PC-3 (cell line): ENCODE measurements at regions not wholly inside any gene's neighbourhood (a gene's known extent, or its start where the extent isn't known, plus 50 kb on each side); places are given as distances from the start of the nearest gene placed in this dataset.

Experiments
- EZH2 ChIP-seq: fragments of 300-600 bp; sonication (generic); IDR thresholded peaks from one replicate; pipeline ENCODE4 v1.6.1; 2017; ENCODE audit warnings: antibody characterized with exemption, mild to moderate bottlenecking, low read length; ENCODE audit not compliant: unreplicated experiment
- TF ChIP-seq, protein P1 (sequence below): fragments of 300-600 bp; sonication (generic); conservative IDR thresholded peaks from 2 replicates; pipeline ENCODE4 v1.5.1; 2017; ENCODE audit warnings: antibody characterized with exemption, low read depth, mild to moderate bottlenecking, low read length

DNA sequence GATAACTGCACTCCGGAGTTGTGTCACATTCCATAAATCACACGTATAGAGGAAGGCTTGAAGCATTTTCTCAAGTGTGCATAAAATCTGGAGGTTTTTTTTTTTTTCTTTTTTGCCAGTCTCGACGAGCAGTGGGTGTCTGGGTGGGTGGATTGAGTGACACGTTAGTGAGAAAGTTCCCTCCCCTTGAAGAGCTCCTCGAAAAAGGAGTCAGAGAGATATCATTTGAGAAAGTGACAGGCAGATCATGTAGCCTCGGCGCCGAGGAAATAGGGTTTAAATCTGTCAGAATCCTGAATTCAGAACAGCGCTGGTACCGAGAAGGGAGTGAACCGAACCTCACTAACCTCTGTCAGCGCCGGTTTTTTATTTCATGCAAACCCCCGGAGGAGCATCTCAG is 269.5 kb upstream of the ARID1B start:
- TF ChIP-seq, protein P1, sequence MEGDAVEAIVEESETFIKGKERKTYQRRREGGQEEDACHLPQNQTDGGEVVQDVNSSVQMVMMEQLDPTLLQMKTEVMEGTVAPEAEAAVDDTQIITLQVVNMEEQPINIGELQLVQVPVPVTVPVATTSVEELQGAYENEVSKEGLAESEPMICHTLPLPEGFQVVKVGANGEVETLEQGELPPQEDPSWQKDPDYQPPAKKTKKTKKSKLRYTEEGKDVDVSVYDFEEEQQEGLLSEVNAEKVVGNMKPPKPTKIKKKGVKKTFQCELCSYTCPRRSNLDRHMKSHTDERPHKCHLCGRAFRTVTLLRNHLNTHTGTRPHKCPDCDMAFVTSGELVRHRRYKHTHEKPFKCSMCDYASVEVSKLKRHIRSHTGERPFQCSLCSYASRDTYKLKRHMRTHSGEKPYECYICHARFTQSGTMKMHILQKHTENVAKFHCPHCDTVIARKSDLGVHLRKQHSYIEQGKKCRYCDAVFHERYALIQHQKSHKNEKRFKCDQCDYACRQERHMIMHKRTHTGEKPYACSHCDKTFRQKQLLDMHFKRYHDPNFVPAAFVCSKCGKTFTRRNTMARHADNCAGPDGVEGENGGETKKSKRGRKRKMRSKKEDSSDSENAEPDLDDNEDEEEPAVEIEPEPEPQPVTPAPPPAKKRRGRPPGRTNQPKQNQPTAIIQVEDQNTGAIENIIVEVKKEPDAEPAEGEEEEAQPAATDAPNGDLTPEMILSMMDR = no peak
- no peak for TF ChIP-seq EZH2
